ENCODE measurements at regions not wholly inside any gene's neighbourhood (a gene's known extent, or its start where the extent isn't known, plus 50 kb on each side); places are given as distances from the start of the nearest gene placed in this dataset.
"Not testable (repeated sequence)": the region's sequence is repeated elsewhere in the genome, so short reads cannot be mapped to it uniquely, and the experiment has no call there.

GRCh38 chr3:64449026-64449425 lies 223.8 kb upstream of the PRICKLE2 start:
- peaks cover 28% of the 10 kb centered on the region for H3K27me3 Mint-ChIP-seq
- POLR2A ChIA-PET = no interaction called here
- no peaks in the 10 kb centered on the region for H3K9me3 Mint-ChIP-seq
- H3K27ac Mint-ChIP-seq = no peak overlapping the region
- intact Hi-C loops (cut with micrococcal nuclease) = no loop called here
- no peaks in the 10 kb centered on the region for H3K36me3 Mint-ChIP-seq
- H3K4me3 Mint-ChIP-seq = no peak overlapping the region
- DNase-seq = no peak
- H3K4me1 Mint-ChIP-seq (ENCODE audit: low read depth) = no peaks in the 10 kb centered on the region
- CTCF ChIA-PET = interaction anchor here (0.6 kb wide), 1 partner anchor 424 kb away, joined by 3 read pairs; no protein-coding TSS in a partner anchor

GRCh38 chr3:64445944-64446300 lies 220.7 kb upstream of the PRICKLE2 start:
- DNase-seq = no peak
- no peak overlapping the region for H3K4me3 Mint-ChIP-seq
- no peaks in the 10 kb centered on the region for H3K36me3 Mint-ChIP-seq
- H3K27me3 Mint-ChIP-seq = peaks cover 45% of the 10 kb centered on the region
- intact Hi-C loops (cut with micrococcal nuclease) = no loop called here
- no peaks in the 10 kb centered on the region for H3K9me3 Mint-ChIP-seq
- ChIA-PET CTCF (no interaction called here), POLR2A (no interaction called here)
- no peaks in the 10 kb centered on the region for H3K4me1 Mint-ChIP-seq (ENCODE audit: low read depth)
- no peak overlapping the region for H3K27ac Mint-ChIP-seq

GRCh38 chr3:64445109-64445943 lies 220.1 kb upstream of the PRICKLE2 start:
- CTCF ChIA-PET = no interaction called here
- H3K36me3 Mint-ChIP-seq = no peaks in the 10 kb centered on the region
- no peak overlapping the region for H3K27ac Mint-ChIP-seq
- no peaks in the 10 kb centered on the region for H3K9me3 Mint-ChIP-seq
- H3K27me3 Mint-ChIP-seq = peaks cover 41% of the 10 kb centered on the region
- DNase-seq = no peak
- intact Hi-C loops (cut with micrococcal nuclease) = no loop called here
- POLR2A ChIA-PET = no interaction called here
- no peaks in the 10 kb centered on the region for H3K4me1 Mint-ChIP-seq (ENCODE audit: low read depth)
- H3K4me3 Mint-ChIP-seq = no peak overlapping the region

GRCh38 chr3:64444490-64445108 lies 219.3 kb upstream of the PRICKLE2 start:
- ChIA-PET CTCF (no interaction called here), POLR2A (no interaction called here)
- H3K27me3 Mint-ChIP-seq = peaks cover 41% of the 10 kb centered on the region
- no peaks in the 10 kb centered on the region for H3K36me3 Mint-ChIP-seq
- no peak overlapping the region for H3K4me3 Mint-ChIP-seq
- H3K27ac Mint-ChIP-seq = no peak overlapping the region
- DNase-seq = no peak
- intact Hi-C loops (cut with micrococcal nuclease) = no loop called here
- no peaks in the 10 kb centered on the region for H3K4me1 Mint-ChIP-seq (ENCODE audit: low read depth)
- H3K9me3 Mint-ChIP-seq = no peaks in the 10 kb centered on the region

GRCh38 chr3:64443546-64444381 lies 218.5 kb upstream of the PRICKLE2 start:
- Mint-ChIP-seq H3K27ac (no peak overlapping the region), H3K4me1 (ENCODE audit: low read depth) (no peaks in the 10 kb centered on the region), H3K27me3 (peaks cover 41% of the 10 kb centered on the region), H3K4me3 (no peak overlapping the region), H3K36me3 (no peaks in the 10 kb centered on the region), H3K9me3 (no peaks in the 10 kb centered on the region)
- ChIA-PET CTCF (no interaction called here), POLR2A (no interaction called here)
- no peak for DNase-seq
- intact Hi-C loops (cut with micrococcal nuclease) = no loop called here

- CTCF ChIA-PET = interaction anchor here (0.6 kb wide), 1 partner anchor 19 kb away, joined by 3 read pairs; no protein-coding TSS in a partner anchor
- H3K27me3 Mint-ChIP-seq = peaks cover 38% of the 10 kb centered on the region
- no peak overlapping the region for H3K4me3 Mint-ChIP-seq
- H3K9me3 Mint-ChIP-seq = no peaks in the 10 kb centered on the region
- H3K27ac Mint-ChIP-seq = no peak overlapping the region
- no peaks in the 10 kb centered on the region for H3K36me3 Mint-ChIP-seq
- H3K4me1 Mint-ChIP-seq (ENCODE audit: low read depth) = no peaks in the 10 kb centered on the region
- DNase-seq = no peak
- POLR2A ChIA-PET = no interaction called here
- intact Hi-C loops (cut with micrococcal nuclease) = no loop called here
Observed at GRCh38 chr3:64441861-64442260, 216.6 kb upstream of the PRICKLE2 start.

GRCh38 chr3:64440498-64440897 lies 215.2 kb upstream of the PRICKLE2 start:
- Mint-ChIP-seq H3K9me3 (peaks cover 2% of the 10 kb centered on the region), H3K27me3 (peaks cover 32% of the 10 kb centered on the region), H3K4me1 (ENCODE audit: low read depth) (no peaks in the 10 kb centered on the region), H3K36me3 (no peaks in the 10 kb centered on the region), H3K27ac (no peak overlapping the region), H3K4me3 (no peak overlapping the region)
- DNase-seq = no peak
- ChIA-PET POLR2A (no interaction called here), CTCF (no interaction called here)
- intact Hi-C loops (cut with micrococcal nuclease) = no loop called here

GRCh38 chr3:64438812-64439211 lies 213.5 kb upstream of the PRICKLE2 start:
- no peak for DNase-seq
- intact Hi-C loops (cut with micrococcal nuclease) = no loop called here
- H3K27ac Mint-ChIP-seq = no peak overlapping the region
- ChIA-PET POLR2A (no interaction called here), CTCF (no interaction called here)
- no peaks in the 10 kb centered on the region for H3K4me1 Mint-ChIP-seq (ENCODE audit: low read depth)
- H3K9me3 Mint-ChIP-seq = peaks cover 13% of the 10 kb centered on the region
- no peaks in the 10 kb centered on the region for H3K36me3 Mint-ChIP-seq
- H3K27me3 Mint-ChIP-seq = peaks cover 23% of the 10 kb centered on the region
- H3K4me3 Mint-ChIP-seq = no peak overlapping the region

GRCh38 chr3:64438066-64438465 lies 212.8 kb upstream of the PRICKLE2 start:
- DNase-seq = no peak
- Mint-ChIP-seq H3K27ac (no peak overlapping the region), H3K4me1 (ENCODE audit: low read depth) (no peaks in the 10 kb centered on the region), H3K36me3 (no peaks in the 10 kb centered on the region), H3K27me3 (peaks cover 19% of the 10 kb centered on the region), H3K9me3 (peaks cover 17% of the 10 kb centered on the region), H3K4me3 (no peak overlapping the region)
- ChIA-PET CTCF (no interaction called here), POLR2A (no interaction called here)
- intact Hi-C loops (cut with micrococcal nuclease) = no loop called here

- ChIA-PET POLR2A (no interaction called here), CTCF (no interaction called here)
- Mint-ChIP-seq H3K27me3 (peaks cover 12% of the 10 kb centered on the region), H3K4me3 (no peak overlapping the region), H3K36me3 (no peaks in the 10 kb centered on the region), H3K9me3 (peaks cover 19% of the 10 kb centered on the region), H3K4me1 (ENCODE audit: low read depth) (no peaks in the 10 kb centered on the region), H3K27ac (no peak overlapping the region)
- intact Hi-C loops (cut with micrococcal nuclease) = no loop called here
- DNase-seq = no peak
Observed at GRCh38 chr3:64437131-64437530, 211.9 kb upstream of the PRICKLE2 start.

GRCh38 chr3:64435023-64435422 lies 209.8 kb upstream of the PRICKLE2 start:
- H3K9me3 Mint-ChIP-seq = peaks cover 22% of the 10 kb centered on the region
- H3K27ac Mint-ChIP-seq; DNase-seq; POLR2A ChIA-PET; H3K27me3 Mint-ChIP-seq; H3K36me3 Mint-ChIP-seq; H3K4me1 Mint-ChIP-seq (ENCODE audit: low read depth); intact Hi-C loops (cut with micrococcal nuclease); CTCF ChIA-PET; H3K4me3 Mint-ChIP-seq: not testable (repeated sequence)

- no peak for DNase-seq
- Mint-ChIP-seq H3K9me3 (peaks cover 22% of the 10 kb centered on the region), H3K4me3 (no peak overlapping the region), H3K27ac (no peak overlapping the region), H3K36me3 (no peaks in the 10 kb centered on the region), H3K4me1 (ENCODE audit: low read depth) (no peaks in the 10 kb centered on the region), H3K27me3 (peaks cover 6% of the 10 kb centered on the region)
- intact Hi-C loops (cut with micrococcal nuclease) = no loop called here
- ChIA-PET POLR2A (no interaction called here), CTCF (no interaction called here)
Observed at GRCh38 chr3:64432870-64433269, 207.6 kb upstream of the PRICKLE2 start.

Measured in activated CD4-positive, alpha-beta memory T cell treated with anti-CD3 and anti-CD28 coated beads for 36 hours (primary cell).